Loucy (cell line): ENCODE measurements at regions not wholly inside any gene's neighbourhood (a gene's known extent, or its start where the extent isn't known, plus 50 kb on each side); places are given as distances from the start of the nearest gene placed in this dataset.

Experiments
- H2AFZ ChIP-seq: fragments of 200-600 bp; sonication (generic); 2 replicates; pipeline ENCODE4 v1.6.0; 2016; ENCODE audit warnings: antibody characterized with exemption, mild to moderate bottlenecking, low read length, moderate library complexity
- H3F3A ChIP-seq: fragments of 200-600 bp; 2 replicates; pipeline ENCODE4 v1.6.0; 2016; ENCODE audit warnings: antibody characterized with exemption, low read depth, mild to moderate bottlenecking
- H3K27me3 ChIP-seq: fragments of 200-600 bp; sonication (generic); 2 replicates; pipeline ENCODE4 v1.6.1; 2014; ENCODE audit warnings: low read length, mild to moderate bottlenecking; ENCODE audit not compliant: insufficient read depth, poor library complexity, severe bottlenecking
- H3K36me3 ChIP-seq: fragments of 200-600 bp; sonication (generic); 2 replicates; pipeline ENCODE4 v1.6.1; 2016; ENCODE audit warnings: low read length; ENCODE audit not compliant: insufficient read depth
- H3K4me1 ChIP-seq: fragments of 200-600 bp; sonication (generic); 2 replicates; pipeline ENCODE4 v1.5.1; 2014; ENCODE audit warnings: low read length, mild to moderate bottlenecking; ENCODE audit not compliant: insufficient read depth, poor library complexity, severe bottlenecking
- H3K4me2 ChIP-seq: fragments of 200-600 bp; sonication (generic); 2 replicates; pipeline ENCODE4 v1.6.0; 2014; ENCODE audit warnings: antibody characterized with exemption, low read length, low read depth, mild to moderate bottlenecking; ENCODE audit not compliant: poor library complexity, severe bottlenecking
- H3K4me3 ChIP-seq: fragments of 200-600 bp; sonication (generic); 2 replicates; pipeline ENCODE4 v1.5.1; 2014; ENCODE audit warnings: low read length, mild to moderate bottlenecking, mixed read lengths; ENCODE audit not compliant: poor library complexity, severe bottlenecking
- H3K79me2 ChIP-seq: fragments of 200-600 bp; sonication (generic); 2 replicates; pipeline ENCODE4 v1.6.1; 2014; ENCODE audit warnings: low read length; ENCODE audit not compliant: insufficient read depth
- H3K9ac ChIP-seq: fragments of 200-600 bp; sonication (generic); 2 replicates; pipeline ENCODE4 v1.6.0; 2014; ENCODE audit warnings: mild to moderate bottlenecking, low read depth, low read length, moderate library complexity; ENCODE audit not compliant: poor library complexity, severe bottlenecking
- H3K9me2 ChIP-seq: fragments of 200-600 bp; sonication (generic); replicated peaks from 2 replicates; pipeline ENCODE4 v1.6.1; 2016; ENCODE audit warnings: low read depth, low read length, mixed read lengths
- H3K9me3 ChIP-seq: fragments of 200-600 bp; sonication (generic); 2 replicates; pipeline ENCODE4 v1.6.1; 2014; ENCODE audit warnings: mild to moderate bottlenecking, antibody characterized with exemption, low read length, low read depth; ENCODE audit not compliant: insufficient read depth
- H4K20me1 ChIP-seq: fragments of 200-600 bp; sonication (generic); 2 replicates; pipeline ENCODE4 v1.6.0; 2014; ENCODE audit warnings: antibody characterized with exemption, low read length, mild to moderate bottlenecking; ENCODE audit not compliant: insufficient read depth, poor library complexity, severe bottlenecking
- EZH2phosphoT487 ChIP-seq: fragments of 200-600 bp; IDR thresholded peaks from 2 replicates; pipeline ENCODE4 v1.6.1; 2018; ENCODE audit warnings: antibody characterized with exemption, mild to moderate bottlenecking, moderate library complexity, borderline replicate concordance
- TF ChIP-seq, protein P1 (sequence below): fragments of 200-600 bp; sonication (generic); conservative IDR thresholded peaks from 2 replicates; pipeline ENCODE4 v1.5.1; 2014; ENCODE audit warnings: mild to moderate bottlenecking, antibody characterized with exemption, low read length

DNA sequence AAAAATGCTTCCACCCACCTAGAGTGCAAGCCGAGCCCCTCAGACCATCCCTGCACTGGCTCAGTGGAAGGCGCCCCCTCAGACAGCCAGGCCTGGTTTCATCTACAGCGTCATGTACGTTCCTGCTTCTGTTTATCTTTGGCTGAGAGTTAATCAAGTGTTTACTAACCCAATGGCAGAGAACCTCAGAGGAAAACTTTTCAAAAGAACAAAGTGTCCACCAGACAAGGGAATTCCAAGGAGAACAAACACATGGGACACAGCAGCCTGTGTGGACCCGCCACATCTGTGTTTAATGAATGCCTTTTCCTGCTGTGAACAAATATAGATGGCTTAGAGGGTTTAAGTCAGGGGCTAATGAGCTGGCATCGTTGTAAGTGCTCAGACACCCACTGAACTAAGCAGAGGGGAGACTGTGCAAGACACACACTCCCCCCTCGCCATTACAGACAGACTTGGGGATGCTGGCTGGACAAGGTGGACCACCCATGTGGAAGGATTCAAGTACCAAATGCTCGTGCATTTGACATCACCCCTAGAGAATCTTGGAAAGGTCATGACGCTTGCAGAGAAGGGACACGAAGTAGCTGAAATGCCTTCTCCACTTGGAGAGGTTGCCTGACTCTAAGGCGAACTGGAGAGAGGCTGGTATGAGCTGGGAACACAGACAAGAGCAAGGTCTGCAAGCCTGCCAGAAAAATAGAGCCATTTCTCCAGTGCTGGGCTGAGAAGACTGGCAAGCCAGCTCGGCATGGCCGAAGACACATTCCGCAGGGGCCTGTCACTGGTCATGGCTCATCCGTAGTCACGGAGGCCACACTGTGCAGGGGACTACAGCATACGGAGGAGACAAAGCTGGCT, 53.5 kb upstream of the NXT1 start:
- H2AFZ ChIP-seq, result no peak overlapping the region
- no peaks in the 10 kb centered on the region for H3K9me2 ChIP-seq
- H3K79me2 ChIP-seq, result no peaks in the 10 kb centered on the region
- H3K9ac ChIP-seq, result no peak overlapping the region
- H4K20me1 ChIP-seq, result no peaks in the 10 kb centered on the region
- no peaks in the 10 kb centered on the region for H3K9me3 ChIP-seq
- no peaks in the 10 kb centered on the region for H3F3A ChIP-seq
- no peaks in the 10 kb centered on the region for H3K36me3 ChIP-seq
- no peak for TF ChIP-seq EZH2phosphoT487
- TF ChIP-seq, protein P1, sequence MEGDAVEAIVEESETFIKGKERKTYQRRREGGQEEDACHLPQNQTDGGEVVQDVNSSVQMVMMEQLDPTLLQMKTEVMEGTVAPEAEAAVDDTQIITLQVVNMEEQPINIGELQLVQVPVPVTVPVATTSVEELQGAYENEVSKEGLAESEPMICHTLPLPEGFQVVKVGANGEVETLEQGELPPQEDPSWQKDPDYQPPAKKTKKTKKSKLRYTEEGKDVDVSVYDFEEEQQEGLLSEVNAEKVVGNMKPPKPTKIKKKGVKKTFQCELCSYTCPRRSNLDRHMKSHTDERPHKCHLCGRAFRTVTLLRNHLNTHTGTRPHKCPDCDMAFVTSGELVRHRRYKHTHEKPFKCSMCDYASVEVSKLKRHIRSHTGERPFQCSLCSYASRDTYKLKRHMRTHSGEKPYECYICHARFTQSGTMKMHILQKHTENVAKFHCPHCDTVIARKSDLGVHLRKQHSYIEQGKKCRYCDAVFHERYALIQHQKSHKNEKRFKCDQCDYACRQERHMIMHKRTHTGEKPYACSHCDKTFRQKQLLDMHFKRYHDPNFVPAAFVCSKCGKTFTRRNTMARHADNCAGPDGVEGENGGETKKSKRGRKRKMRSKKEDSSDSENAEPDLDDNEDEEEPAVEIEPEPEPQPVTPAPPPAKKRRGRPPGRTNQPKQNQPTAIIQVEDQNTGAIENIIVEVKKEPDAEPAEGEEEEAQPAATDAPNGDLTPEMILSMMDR, result no peak
- H3K27me3 ChIP-seq, result no peaks in the 10 kb centered on the region
- no peak overlapping the region for H3K4me3 ChIP-seq
- peaks cover 7% of the 10 kb centered on the region for H3K4me1 ChIP-seq
- H3K4me2 ChIP-seq, result no peak overlapping the region

DNA sequence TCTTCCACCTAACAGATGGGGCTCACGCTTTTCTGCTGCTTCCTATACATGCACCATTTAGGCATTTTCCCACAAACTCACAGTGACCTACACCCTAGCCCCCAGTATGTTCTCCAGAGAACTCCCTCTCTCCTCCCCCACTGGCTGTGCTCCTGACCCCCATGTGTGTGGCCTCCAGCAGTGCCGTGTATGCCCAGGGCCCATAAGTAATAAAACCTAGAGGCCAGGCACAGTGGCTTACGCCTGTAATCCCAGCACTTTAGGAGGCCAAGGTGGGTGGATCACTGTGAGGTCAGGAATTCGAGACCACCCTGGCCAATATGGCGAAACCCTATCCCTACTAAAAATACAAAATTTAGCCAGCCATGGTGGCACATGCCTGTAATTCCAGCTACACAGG, 54.7 kb upstream of the NXT1 start:
- Histone ChIP-seq H3K4me2 (no peak overlapping the region), H3K9me2 (no peaks in the 10 kb centered on the region), H3K4me3 (no peak overlapping the region), H3K36me3 (no peaks in the 10 kb centered on the region), H2AFZ (no peak overlapping the region), H3K4me1 (peaks cover 7% of the 10 kb centered on the region), H3F3A (no peaks in the 10 kb centered on the region), H3K9ac (no peak overlapping the region), H3K9me3 (no peaks in the 10 kb centered on the region), H4K20me1 (no peaks in the 10 kb centered on the region), H3K79me2 (no peaks in the 10 kb centered on the region), H3K27me3 (no peaks in the 10 kb centered on the region)
- no peak for TF ChIP-seq EZH2phosphoT487
- TF ChIP-seq, protein P1, result no peak

DNA sequence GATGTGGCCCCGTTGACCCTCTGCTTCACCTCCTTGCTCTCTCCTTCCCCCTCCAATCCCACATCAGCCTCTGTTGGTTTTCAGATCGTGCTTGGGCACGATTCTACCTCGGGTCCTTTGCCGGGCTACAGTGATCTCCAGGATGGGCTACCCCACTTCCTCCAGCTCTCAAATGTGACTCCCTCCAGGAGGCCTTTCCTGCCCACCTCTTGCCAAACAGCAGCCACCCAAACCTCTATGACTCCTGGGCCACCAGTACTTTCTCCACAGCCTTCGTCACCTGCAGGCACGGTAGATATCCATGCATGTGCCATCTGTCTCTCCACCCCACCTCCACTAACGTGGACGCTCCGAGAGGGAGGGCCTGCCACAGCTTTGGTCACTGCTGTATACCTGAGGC, 55.9 kb upstream of the NXT1 start:
- no peak for TF ChIP-seq EZH2phosphoT487
- TF ChIP-seq, protein P1, result no peak
- H3K9me3 ChIP-seq, result no peaks in the 10 kb centered on the region
- H3K79me2 ChIP-seq, result no peaks in the 10 kb centered on the region
- no peak overlapping the region for H3K4me2 ChIP-seq
- no peak overlapping the region for H3K9ac ChIP-seq
- no peak overlapping the region for H2AFZ ChIP-seq
- no peak overlapping the region for H3K4me3 ChIP-seq
- no peaks in the 10 kb centered on the region for H3F3A ChIP-seq
- H3K36me3 ChIP-seq, result no peaks in the 10 kb centered on the region
- peaks cover 7% of the 10 kb centered on the region for H3K4me1 ChIP-seq
- H3K27me3 ChIP-seq, result no peaks in the 10 kb centered on the region
- H3K9me2 ChIP-seq, result no peaks in the 10 kb centered on the region
- H4K20me1 ChIP-seq, result no peaks in the 10 kb centered on the region
